T-helper 1 cell treated with Interleukin-12 subunit alpha and Interleukin-12 subunit beta and Interleukin-4 antibody, amounts not matched to agents 30 ng/mL and 1 ng/mL, for 36 hours (primary cell): ENCODE measurements at regions not wholly inside any gene's neighbourhood (a gene's known extent, or its start where the extent isn't known, plus 50 kb on each side); places are given as distances from the start of the nearest gene placed in this dataset.
"Not testable (repeated sequence)": the region's sequence is repeated elsewhere in the genome, so short reads cannot be mapped to it uniquely, and the experiment has no call there.

Experiments used
- intact Hi-C: fragments of 100-400 bp; cut with micrococcal nuclease; formaldehyde crosslinking; loops from one replicate; pipeline ENCODE4 v1.15.1; 2024

DNA sequence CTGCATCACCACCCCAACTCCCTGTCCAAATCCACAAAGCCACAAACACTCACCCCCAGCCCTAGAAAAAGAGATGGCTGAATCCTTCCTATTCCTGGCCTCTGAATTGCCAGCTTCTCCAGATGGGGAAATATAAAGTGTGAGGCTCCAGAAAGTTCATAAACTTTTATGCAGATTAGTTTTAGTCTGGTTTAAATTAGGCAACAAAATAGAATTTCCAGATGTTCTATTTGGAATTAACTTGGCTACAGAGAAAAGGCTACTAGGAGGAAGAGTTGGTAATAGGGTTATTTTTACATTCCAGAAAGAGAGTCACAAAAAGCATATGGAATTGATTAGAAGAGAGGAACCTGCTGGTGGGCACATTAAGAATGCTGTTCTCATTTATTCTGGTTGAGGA, 56.0 kb downstream of the EN1 start:
- intact Hi-C loops, result no loop called here

DNA sequence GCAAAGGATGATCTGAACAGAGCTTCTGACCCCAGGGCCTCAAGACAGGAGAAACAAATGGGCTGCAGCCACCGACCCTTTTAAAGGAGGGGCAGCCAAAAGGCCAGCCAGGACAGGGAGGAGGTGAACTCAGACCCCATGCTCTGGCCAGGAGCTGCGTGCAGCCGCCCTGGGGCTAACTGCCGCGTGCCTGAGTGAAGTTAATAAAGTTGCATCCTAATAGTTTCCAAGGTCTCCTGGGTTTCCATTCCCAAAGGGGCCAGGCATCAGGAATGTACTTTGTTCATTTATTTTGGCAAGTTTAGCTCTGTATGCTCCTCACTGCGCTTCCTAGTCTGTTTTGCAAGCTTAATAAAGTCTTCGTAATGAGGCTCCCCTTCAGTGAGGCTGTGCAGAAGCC, 60.7 kb downstream of the EN1 start:
- intact Hi-C loops, result no loop called here

DNA sequence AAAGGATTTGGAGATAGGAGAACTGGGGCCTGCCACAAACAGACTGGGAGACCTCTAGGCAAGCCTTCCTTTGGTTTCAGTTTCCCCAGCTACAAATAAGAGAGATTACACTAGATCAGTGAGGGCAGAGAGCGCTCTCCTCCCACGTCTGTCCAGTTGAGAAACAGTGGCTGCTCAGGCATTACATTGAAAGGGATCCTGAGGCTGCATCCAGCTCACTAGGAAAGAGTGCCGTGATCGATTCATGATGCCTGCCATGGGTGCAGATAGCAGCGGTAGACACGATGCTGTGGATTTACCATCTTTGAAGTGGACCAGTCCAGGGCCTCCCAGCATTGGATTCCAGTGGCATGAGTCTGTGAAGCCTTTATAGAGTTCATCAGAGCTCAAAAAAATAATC, 62.6 kb downstream of the EN1 start:
- intact Hi-C loops, result no loop called here

DNA sequence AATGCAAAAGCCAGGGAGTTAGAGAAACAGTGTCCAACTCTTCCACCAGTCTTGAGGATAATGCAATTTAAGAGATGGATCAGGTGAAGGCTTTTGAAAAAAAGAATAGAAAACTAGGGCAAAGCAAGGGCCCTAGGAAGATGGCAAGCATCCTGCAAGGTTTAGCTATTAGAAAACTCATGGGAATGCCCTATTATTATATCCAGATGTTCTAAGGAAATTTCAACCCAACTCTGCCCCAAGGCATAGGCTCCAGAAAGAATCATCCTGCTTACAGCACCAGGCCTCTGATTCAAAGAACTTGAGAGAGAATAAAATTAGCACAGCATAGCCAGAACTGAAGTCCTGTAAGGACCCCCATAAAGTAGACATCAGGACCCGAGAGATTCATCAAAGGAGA, 68.1 kb downstream of the EN1 start:
- intact Hi-C loops, result no loop called here

- intact Hi-C loops, result no loop called here
Observed at GRCh38 chr2:118774458-118775133, 72.9 kb downstream of the EN1 start.

DNA sequence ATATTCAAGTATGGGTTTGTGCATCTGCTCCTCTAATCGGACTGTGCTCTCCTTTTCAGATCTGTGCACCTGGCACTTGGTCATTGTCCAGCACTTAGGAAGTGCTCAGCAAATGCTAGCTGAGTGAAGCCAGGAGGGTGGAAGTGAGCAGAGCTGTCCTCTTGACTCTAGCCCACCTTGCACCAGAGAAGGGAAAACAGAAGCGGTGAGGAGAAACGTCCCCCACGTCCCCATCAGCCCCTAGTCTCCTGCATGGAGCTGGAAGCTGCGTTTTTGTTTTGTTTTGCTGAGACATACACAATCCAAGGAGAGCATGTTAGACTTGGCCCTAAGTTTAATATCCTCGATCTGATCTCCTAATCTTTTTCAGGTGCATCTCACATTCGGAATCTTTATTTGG, 73.6 kb downstream of the EN1 start:
- intact Hi-C loops, result no loop called here

DNA sequence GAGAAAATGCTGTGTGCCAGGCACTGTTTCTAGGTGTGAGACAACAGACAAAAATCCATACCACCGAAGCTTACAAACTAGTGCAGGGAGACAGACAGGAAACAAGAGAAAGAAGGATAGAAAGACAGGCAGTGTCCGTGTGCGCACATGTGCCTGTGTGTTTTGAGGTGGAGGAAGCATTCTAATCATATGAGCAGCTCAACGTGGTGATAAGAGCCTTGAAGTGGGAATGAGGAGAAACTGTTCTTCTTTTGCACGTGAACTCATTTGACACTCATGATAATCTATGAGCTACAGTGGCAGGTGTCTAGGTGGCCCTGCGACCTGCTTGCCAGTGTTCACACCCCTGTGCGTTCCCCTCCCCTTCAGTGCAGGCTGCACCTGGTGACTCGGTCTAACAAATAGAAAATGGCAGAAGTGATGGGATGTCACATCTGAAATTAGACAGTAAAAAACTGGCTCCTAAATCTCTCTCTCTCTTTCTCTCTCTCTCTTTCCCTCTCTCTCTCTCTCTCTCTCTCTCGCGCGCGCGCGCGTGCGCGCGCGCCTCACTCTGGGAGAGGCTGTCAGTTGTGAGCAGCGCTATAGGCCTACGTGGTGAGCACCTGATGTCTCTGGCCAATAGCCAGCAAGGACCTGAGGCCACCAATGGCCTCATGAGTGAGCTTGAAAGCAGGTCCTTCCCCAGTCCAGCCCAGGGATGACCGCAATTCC, 74.8 kb downstream of the EN1 start:
- intact Hi-C loops, result no loop called here

DNA sequence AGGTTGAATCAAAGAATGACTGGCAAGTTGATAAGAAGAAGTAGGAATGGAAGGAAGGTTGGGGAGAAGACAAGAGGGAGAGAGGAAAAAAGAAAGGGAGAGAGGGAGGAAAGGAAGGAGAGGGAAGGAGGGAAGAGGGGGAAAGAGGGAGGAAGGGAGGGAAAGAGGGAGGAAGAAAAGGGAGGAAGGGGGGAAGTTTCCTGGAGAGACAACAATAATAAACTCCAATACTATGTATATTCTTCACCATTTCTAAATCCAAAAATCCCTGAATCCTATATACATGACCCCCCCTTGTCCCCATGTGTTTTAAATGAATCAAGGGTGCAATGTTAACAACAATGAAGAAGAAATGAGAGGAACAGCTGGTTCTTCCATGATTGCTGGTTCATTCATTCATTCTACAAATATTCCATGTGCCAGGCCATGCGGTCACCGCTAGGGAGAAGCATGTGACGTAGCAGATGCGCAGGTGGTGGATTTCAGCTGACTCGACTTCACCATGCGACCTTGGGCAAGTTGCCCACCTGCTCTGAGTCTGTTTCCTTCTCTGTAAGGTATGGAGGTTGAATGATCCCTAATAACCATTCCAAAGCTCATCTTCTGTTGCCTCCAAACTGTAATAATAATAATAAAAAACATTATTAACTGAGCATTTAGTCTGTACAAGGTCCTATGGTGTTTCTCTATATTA, 77.6 kb downstream of the EN1 start:
- intact Hi-C loops, result no loop called here

DNA sequence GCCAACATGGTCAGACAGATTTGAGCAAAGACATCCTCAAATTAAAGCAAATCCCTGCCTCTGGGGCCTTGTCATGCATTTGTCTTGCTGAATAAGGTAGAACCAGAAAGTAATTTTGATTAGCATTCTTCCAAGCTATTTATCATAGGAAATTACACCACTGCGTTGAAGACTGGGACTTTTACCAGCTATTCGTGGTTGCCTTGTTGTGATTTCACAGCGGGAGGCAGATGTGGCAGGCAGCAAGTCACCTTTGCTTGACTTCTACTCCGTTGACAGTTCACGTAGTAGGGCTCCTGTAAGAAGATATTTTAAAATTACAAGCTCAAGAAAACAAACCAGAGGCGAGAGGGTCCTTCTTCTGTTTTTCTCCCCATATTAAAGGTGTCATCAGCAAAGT, 80.6 kb downstream of the EN1 start:
- intact Hi-C loops, result no loop called here

DNA sequence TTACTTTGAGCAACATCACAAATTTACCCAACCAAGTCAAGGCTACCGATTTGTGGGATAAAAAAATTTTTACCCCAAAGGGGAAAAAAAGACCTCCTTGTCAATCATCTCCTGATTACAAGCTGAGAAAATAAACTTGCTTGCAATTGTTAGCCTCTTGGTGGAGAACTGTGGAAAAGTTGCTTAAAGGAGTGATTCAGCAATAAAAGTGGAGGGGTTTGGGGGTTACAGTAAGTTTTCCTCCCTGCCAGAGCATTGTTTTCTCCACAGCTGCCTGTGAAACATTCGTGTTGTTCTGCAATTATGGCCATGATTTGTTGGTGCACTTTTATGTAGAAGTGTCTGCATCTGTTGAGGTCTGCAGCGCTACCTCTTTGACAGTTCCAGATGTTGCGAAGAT, 82.6 kb downstream of the EN1 start:
- intact Hi-C loops, result no loop called here

DNA sequence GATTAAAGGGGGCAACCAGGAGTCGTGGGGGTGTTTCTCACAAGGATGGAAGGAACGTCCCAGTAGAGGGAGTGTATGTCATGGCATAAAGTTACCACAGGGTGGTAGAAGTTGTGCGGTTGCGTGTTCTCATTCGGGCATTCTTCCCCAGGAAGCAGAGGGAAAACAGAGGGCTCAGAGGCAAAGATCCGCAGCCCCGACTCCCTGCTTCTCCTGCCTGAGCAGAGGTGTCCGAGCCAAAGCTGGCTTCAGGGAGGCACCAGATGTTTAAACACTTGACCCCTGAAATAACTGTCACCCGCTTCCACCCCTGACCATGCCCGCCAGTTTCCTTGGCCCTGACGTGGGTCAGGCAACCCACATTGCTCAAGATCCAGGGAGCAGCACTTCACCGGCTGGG, 83.7 kb downstream of the EN1 start:
- intact Hi-C loops, result no loop called here

DNA sequence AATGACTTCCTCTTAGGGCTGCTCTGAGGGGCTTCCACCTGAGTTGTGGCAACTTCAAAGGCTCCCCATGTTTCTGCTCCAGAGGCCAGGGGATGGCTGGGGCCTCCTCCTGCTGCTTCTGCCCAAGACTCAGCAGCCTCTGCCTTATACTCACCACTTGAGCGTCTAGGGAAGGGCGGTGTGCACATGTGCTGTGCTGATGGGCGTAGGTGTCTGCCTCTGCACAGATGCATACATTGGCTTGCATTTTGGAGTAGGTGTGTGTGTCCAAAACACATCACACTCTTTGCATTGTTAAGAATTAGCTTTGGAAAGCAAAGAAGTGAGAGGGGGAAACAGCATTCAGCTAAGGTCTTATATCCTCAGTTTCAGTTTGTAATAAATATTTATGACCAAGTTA, 85.2 kb downstream of the EN1 start:
- intact Hi-C loops, result no loop called here

DNA sequence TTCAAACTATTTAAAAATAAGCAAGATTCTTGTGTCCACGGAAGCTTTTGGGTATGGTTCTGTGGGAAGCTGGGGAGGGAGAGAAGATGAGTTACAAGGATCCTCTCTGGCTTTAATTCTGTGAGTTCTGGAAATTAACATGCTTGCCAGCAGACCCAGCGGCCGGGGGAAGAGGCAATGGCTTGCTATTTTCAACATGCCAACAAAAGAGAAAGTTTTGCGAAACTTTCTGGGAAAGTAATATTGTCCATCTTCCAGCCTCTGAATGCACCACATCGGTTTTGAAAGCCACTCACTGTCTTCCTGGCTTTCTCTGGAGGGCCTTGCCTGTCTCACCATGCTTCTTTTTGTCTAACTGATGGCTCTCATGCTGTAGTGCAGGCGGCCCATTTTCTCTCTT, 85.7 kb downstream of the EN1 start:
- intact Hi-C loops, result no loop called here

- intact Hi-C loops, result no loop called here
Observed at GRCh38 chr2:118755901-118756300, 91.5 kb downstream of the EN1 start.

GRCh38 chr2:118755384-118755783, 92.1 kb downstream of the EN1 start:
- intact Hi-C loops, result no loop called here

DNA sequence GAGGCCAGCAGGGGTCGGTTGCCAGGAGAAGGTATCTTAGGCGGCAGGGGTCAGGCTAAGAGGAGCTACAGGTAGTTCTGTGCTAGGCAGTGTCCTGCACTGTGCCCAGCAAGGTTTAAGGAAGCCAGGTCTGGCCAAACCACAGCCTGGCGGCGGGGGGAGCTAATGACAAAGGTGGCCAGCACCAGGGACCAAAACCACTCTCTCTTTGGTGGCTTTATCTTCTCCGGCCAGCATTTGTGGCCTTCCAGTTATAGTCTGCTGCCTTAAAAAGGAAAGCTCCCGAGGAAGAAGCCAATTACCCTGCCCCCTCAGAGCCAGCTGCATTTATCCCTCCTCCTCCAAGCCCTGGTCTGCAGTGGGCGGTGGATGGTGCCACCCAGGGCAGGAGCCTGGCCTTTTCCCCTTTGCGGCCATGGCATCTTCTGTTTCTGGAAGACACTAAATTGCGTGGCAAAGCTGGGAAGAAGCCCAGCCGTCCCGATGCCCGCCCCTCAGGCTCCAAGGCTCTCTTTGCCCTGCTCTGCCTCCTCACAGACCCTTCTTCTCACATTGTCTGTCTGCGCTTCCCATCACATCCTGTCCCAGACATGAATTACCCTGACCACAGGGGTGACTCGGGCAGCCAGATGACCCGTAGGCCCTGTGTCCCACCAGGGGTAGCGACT, 94.6 kb downstream of the EN1 start:
- intact Hi-C loops, result no loop called here

GRCh38 chr2:118750959-118751565, 96.4 kb downstream of the EN1 start:
- intact Hi-C loops, result no loop called here

DNA sequence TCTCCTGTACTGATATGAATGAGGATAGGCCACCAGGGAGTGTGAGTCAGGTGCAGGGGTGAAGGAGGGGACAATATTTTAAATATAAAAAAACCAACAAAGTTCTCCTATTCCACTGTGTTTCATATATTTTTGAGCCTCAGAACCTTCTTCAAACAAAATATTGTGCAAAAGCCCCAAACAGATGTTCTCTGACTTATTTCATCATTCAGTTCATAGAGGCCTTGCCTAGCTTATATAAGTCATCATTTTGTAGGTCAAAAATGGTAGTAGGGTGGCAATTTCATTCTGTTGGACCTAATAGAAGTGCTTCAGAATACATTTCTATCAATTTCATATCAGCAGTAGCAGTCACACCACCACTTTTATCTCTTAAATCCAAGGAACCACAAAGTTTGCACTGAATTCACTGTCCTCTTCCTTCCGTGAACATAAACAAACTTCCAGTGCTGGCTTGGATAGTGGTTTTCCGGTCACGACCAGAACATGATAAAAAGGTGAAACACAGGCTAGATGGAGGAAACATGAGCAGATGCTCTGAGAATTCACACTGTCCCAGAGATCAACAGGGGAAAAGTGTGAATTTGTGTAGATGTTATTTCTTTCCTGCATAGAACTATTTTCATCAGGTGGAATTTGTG, 99.1 kb downstream of the EN1 start:
- intact Hi-C loops, result no loop called here

DNA sequence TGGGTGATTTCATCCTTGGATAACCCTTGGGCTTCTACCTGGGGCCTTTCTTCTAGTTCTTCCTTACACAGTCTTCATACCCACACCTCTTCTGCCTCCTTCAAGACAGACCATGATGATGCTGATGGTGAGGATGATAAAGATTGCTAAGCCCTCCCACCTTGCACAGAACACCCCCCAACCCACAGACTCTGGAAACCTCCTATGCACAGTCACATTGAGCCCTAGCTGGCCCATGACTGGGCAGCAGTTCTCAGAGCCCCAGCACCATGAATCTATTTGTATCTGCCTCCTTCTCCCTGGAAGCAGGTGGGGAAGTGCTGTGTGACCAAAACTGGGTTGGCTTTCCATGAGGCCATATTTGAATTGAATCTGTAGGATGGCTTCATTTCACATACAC, 99.8 kb downstream of the EN1 start:
- intact Hi-C loops, result no loop called here

- intact Hi-C loops, result no loop called here
Observed at GRCh38 chr2:118747066-118747465, 100.4 kb downstream of the EN1 start.

GRCh38 chr2:118744682-118745181, 102.7 kb downstream of the EN1 start:
- intact Hi-C loops, result not testable (repeated sequence)
